Fibroblast of pulmonary artery (primary cell): ENCODE measurements at regions not wholly inside any gene's neighbourhood (a gene's known extent, or its start where the extent isn't known, plus 50 kb on each side); places are given as distances from the start of the nearest gene placed in this dataset.

Experiments used
- DNase-seq: peaks from one replicate; pipeline ENCODE4 v3.0.0-alpha.2; 2010; ENCODE audit warnings: low read depth
- H3K4me3 ChIP-seq: replicated peaks from 2 replicates; pipeline ENCODE4 v1.5.1; 2011; ENCODE audit warnings: low read depth, mild to moderate bottlenecking, control low read depth, low read length, moderate library complexity
- TF ChIP-seq, protein P1 (sequence below): IDR thresholded peaks from 2 replicates; pipeline ENCODE4 v1.5.1; 2011; ENCODE audit warnings: mild to moderate bottlenecking, control low read depth, low read length, inconsistent platforms; ENCODE audit errors: missing control alignments

DNA sequence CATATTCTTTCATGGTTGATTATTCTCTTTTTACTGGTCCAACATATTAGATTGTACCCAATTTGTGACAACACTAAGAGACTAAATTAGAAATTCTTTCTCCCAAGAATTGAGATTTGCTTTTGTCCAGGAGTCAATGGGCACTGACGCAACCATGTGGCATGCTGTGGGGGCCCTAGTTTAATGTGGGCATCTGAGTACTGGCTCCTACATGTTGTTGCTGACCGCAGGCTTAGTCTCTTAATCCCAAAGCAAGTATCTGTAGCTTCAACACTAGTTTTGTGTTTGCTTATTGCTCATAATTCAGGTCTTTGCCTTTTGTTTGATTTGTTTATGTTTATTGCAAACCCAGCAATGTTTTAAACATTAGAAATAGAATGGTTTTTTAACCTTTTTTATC is 263.4 kb upstream of the NDST4 start:
- no peak for DNase-seq
- TF ChIP-seq, protein P1, sequence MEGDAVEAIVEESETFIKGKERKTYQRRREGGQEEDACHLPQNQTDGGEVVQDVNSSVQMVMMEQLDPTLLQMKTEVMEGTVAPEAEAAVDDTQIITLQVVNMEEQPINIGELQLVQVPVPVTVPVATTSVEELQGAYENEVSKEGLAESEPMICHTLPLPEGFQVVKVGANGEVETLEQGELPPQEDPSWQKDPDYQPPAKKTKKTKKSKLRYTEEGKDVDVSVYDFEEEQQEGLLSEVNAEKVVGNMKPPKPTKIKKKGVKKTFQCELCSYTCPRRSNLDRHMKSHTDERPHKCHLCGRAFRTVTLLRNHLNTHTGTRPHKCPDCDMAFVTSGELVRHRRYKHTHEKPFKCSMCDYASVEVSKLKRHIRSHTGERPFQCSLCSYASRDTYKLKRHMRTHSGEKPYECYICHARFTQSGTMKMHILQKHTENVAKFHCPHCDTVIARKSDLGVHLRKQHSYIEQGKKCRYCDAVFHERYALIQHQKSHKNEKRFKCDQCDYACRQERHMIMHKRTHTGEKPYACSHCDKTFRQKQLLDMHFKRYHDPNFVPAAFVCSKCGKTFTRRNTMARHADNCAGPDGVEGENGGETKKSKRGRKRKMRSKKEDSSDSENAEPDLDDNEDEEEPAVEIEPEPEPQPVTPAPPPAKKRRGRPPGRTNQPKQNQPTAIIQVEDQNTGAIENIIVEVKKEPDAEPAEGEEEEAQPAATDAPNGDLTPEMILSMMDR, result no peak
- no peak overlapping the region for H3K4me3 ChIP-seq

DNA sequence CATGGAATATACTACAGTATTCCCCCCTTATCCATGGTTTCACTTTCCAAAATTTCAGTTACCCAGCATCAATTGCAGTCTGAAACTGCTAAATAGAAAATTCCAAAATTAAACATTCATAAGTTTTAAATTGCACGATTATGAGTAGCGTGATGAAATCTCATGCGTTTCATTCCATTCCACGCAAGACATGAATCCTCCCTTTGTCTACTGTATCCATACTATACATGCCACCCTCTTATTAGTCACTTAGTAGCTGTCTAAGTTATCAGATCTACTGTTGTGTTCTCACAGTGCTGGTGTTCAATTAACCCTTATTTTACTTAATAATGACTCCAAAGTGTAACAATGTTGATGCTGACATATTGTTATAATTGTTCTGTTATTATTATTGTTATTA is 261.2 kb upstream of the NDST4 start:
- DNase-seq, result no peak
- TF ChIP-seq, protein P1, result no peak
- H3K4me3 ChIP-seq, result no peak overlapping the region

DNA sequence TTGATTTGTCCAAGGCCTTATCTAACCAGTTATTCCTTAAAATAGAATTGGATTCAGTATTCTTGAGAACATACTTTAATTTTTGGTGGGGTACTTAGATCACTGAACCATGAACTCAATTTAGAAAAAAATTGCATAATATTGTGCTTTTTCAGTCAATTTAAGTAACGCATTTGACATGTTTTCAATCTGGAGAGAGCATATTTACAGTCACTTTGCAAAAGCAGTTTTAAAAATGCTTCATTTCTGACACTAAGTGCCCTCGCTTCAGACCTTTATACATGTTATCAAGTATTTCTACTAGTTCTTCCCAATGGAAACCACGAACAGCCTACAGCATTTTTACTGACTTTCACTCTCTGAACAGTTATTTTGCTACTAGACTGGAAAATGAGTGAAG is 257.1 kb upstream of the NDST4 start:
- no peak for DNase-seq
- TF ChIP-seq, protein P1, result no peak
- H3K4me3 ChIP-seq, result no peak overlapping the region

DNA sequence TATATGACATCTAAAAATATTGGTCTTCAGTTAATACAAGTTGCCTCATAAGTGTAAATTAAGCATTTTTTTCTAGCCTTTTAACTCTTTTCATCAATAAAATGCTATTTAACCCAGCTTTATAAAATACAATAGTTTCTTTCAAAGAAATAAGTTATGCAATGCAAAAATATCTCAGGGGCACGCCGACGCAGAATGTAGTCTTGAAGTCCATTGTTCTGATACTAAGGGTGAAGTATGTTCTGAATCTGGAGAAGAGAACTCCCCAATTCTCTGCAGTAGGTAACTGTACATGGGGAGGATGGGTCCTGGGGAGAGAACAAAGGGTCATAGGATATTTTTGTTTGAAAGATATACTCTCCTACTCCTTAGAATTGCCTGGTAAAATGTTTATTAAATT is 256.6 kb upstream of the NDST4 start:
- TF ChIP-seq, protein P1, result no peak
- H3K4me3 ChIP-seq, result no peak overlapping the region
- DNase-seq, result no peak

DNA sequence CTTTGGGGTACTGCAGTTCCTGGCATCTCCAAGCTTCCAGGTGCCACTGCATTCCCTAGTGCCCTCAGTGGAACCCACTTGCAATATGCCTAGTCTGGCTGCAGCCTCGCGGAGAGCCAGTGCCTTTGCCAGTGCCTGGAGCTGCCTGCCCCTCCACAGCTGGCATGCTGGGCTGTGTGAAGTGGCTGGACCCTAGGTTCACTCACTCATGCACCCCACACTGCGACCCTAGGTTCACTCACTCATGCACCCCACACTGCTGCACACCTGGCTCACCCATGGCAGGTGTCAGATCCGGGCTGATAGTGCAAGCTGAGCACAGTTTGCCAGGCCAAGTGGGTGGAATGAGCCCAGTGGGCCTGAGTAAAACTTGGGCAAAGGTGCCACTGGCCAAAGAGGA is 253.0 kb upstream of the NDST4 start:
- no peak for DNase-seq
- H3K4me3 ChIP-seq, result no peak overlapping the region
- TF ChIP-seq, protein P1, result no peak

DNA sequence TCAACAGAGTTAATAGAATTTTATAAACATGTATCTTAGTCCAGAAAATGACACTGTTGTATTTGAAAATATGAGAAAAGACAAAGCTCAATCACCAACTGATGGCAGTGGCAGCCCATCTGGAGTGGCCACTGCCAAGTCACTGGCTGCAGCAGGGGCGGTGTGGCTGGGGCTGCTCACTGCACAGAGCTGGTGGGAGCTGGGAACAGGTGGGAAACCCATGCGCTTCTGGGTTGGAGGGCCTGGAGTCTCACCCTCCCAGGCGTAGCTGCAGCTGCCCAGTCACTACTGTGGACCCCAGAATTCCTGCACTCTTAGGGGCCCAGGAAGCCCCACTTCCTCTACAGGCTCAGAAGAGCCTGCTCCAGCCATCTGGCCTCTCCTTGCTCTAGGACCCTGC is 251.8 kb upstream of the NDST4 start:
- TF ChIP-seq, protein P1, result no peak

DNA sequence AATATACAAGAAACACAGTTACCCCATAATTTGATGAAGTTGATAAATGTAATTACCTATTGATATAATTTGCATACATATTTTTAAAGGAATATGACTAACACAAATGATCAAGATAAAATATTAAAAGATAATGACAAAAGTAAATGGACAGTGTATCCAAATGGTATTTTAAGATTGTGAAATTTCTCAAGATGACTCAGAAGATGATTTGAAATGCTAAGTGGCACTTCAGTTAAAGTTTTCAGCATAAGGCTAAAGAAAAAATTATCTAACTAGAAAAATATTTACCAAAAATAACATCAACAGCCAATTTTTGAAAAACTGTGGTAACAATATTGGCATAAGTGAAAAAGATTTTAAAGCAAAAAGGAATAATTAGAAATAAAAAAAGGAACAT is 248.4 kb upstream of the NDST4 start:
- DNase-seq, result no peak
- H3K4me3 ChIP-seq, result no peak overlapping the region
- TF ChIP-seq, protein P1, result no peak

More for the DNA sequence above, 251.8 kb upstream of the NDST4 start:
- DNase-seq, result no peak
- no peak overlapping the region for H3K4me3 ChIP-seq
